ENCODE measurements at regions not wholly inside any gene's neighbourhood (a gene's known extent, or its start where the extent isn't known, plus 50 kb on each side); places are given as distances from the start of the nearest gene placed in this dataset.

DNA sequence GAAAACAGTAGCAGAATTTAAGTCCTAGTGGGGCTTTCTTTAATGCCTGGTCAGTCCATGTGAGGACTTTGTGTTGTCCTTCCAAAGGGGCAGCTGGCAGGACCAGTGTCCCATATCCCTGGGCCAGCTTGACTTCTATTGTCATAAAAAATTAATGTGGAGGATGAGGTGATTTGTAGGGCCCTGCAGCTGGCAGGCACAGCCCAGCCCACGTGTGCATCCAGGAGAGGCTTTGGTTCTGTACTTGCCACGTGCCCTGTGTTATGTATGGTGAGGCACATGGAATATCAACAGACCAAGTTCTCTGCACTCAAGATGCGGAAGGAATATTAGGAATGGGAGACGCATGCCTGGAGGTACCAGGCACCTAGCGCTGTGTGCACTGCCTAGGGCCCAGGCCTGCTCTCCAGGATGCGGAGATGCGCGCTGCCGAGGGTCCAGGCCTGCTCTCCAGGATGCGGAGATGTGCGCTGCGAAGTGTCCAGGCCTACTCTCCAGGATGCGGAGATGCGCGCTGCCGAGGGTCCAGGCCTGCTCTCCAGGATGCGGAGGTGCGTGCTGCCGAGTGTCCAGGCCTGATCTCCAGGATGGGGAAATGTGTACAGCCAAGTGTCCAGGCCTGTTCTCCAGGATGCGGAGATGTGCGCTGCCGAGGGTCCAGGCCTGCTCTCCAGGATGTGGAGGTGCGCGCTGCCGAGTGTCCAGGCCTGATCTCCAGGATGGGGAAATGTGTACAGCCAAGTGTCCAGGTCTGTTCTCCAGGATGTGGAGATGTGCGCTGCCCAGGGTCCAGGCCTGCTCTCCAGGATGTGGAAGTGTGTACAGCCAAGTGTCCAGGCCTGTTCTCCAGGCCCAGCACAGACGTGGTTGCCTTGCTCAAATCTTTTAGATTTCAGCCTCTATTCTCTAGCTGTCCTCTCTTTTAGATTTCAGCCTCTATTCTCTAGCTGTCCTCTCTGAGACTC is 183.3 kb upstream of the ROPN1 start:
- in situ Hi-C loops (cut with HindIII; ENCODE audit: extremely low pct_ligation_motif_present, low pct_unique_long_range_greater_than_20kb) (no loop called here), intact Hi-C loops (cut with micrococcal nuclease; ENCODE audit: unreplicated experiment) (no loop called here)
- H3K4me3 ChIP-seq (replicated peaks in 1 of 3; ENCODE audit: insufficient read depth in 1 of 3, low read depth in 2 of 3, low read length in 3 of 3), result no peak overlapping the region
- ChIA-PET POLR2A (no interaction called here), CTCF (ENCODE audit: low intra/inter-chr PET ratio, low total read pairs) (no interaction called here)
- no peak overlapping the region for H3K27ac ChIP-seq (ENCODE audit: extremely low read length, insufficient read depth, low read length)
- no peak overlapping the region for H3K9ac ChIP-seq (ENCODE audit: insufficient read depth, low read depth, low read length)
- no peak for DNase-seq (ENCODE audit: low spot score)
- H3K9me3 ChIP-seq (ENCODE audit: low read length), result no peaks in the 10 kb centered on the region
- H3K36me3 ChIP-seq (replicated peaks in 1 of 2; ENCODE audit: control insufficient read depth in 1 of 2, insufficient read depth in 2 of 2, low read length in 2 of 2), result no peaks in the 10 kb centered on the region
- H3K79me2 ChIP-seq (ENCODE audit: insufficient read depth, low read length), result no peaks in the 10 kb centered on the region
- no peaks in the 10 kb centered on the region for H3K4me1 ChIP-seq (ENCODE audit: insufficient read depth, low read length)
- BruUV-seq (replicated peaks), result no TSS peak
- peaks cover 0 to 2% of the 10 kb centered on the region in 2 experiments; a peak in 1 of 5 replicates for H3K27me3 ChIP-seq (ENCODE audit: control insufficient read depth in 1 of 2, insufficient read depth in 2 of 2, low read length in 2 of 2)
- no peak overlapping the region for H2AFZ ChIP-seq (ENCODE audit: low read length)
- 50% methylated on average over 12 of the region's 27 CpGs for WGBS (ENCODE audit: low lambda C conversion rate)
- TF ChIP-seq ZC3H13 (CRISPR knock-in tag; IDR thresholded peaks at IDR 0.05), result no peak
- TF ChIP-seq EP300 (IDR thresholded peaks at IDR 0.05; ENCODE audit: low read depth in 2 of 2, low read length in 2 of 2), result no peak
- TF ChIP-seq EP300 (CRISPR knock-in tag; IDR thresholded peaks at IDR 0.05; ENCODE audit: borderline replicate concordance), result no peak
- TF ChIP-seq, protein P1, sequence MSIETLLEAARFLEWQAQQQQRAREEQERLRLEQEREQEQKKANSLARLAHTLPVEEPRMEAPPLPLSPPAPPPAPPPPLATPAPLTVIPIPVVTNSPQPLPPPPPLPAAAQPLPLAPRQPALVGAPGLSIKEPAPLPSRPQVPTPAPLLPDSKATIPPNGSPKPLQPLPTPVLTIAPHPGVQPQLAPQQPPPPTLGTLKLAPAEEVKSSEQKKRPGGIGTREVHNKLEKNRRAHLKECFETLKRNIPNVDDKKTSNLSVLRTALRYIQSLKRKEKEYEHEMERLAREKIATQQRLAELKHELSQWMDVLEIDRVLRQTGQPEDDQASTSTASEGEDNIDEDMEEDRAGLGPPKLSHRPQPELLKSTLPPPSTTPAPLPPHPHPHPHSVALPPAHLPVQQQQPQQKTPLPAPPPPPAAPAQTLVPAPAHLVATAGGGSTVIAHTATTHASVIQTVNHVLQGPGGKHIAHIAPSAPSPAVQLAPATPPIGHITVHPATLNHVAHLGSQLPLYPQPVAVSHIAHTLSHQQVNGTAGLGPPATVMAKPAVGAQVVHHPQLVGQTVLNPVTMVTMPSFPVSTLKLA (IDR thresholded peaks at IDR 0.05), result peak; percentile 59
- no peak for FAIRE-seq
- H4K20me1 ChIP-seq (ENCODE audit: insufficient read depth, low read length), result no peaks in the 10 kb centered on the region
- no peak overlapping the region for H3K4me2 ChIP-seq (ENCODE audit: low read depth, low read length)
- ATAC-seq, result no peak

DNA sequence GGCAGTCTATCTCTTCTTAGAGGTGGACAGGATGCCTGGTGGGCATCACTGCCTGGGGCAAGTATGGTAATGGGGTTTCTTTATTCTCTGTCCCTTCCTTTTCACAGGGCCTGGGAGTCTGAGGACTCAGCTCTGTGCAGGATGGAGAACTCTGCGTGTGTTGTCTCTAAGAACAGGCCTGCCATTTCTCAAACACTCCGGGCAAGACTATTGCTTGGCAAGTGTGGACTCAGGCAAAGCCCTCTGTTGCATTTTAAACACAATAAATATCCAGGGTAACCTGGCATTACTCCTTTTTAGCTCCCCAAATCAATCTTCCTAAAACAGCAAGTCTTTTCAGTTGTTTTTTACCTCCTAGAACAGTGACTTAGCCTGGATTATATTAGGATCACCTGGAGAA is 185.1 kb upstream of the ROPN1 start:
- Histone ChIP-seq H3K4me3 (replicated peaks in 1 of 3; ENCODE audit: insufficient read depth in 1 of 3, low read depth in 2 of 3, low read length in 3 of 3) (no peak overlapping the region), H3K4me1 (ENCODE audit: insufficient read depth, low read length) (no peaks in the 10 kb centered on the region), H3K9ac (ENCODE audit: insufficient read depth, low read depth, low read length) (no peak overlapping the region), H2AFZ (ENCODE audit: low read length) (no peak overlapping the region), H4K20me1 (ENCODE audit: insufficient read depth, low read length) (no peaks in the 10 kb centered on the region), H3K9me3 (ENCODE audit: low read length) (no peaks in the 10 kb centered on the region), H3K4me2 (ENCODE audit: low read depth, low read length) (no peak overlapping the region), H3K36me3 (replicated peaks in 1 of 2; ENCODE audit: control insufficient read depth in 1 of 2, insufficient read depth in 2 of 2, low read length in 2 of 2) (no peaks in the 10 kb centered on the region), H3K79me2 (ENCODE audit: insufficient read depth, low read length) (no peaks in the 10 kb centered on the region), H3K27ac (ENCODE audit: extremely low read length, insufficient read depth, low read length) (no peak overlapping the region), H3K27me3 (ENCODE audit: control insufficient read depth in 1 of 2, insufficient read depth in 2 of 2, low read length in 2 of 2) (0 out of 5 replicates have a peak, but pooled peaks cover 2 to 4% of the 10 kb centered on the region in 2 experiments)
- no TSS peak for BruUV-seq (replicated peaks)
- DNase-seq (ENCODE audit: low spot score) (no peak), ATAC-seq (no peak), FAIRE-seq (no peak)
- ChIA-PET CTCF (ENCODE audit: low intra/inter-chr PET ratio, low total read pairs) (no interaction called here), POLR2A (no interaction called here)
- 10% methylated on average over 2 of the region's 2 CpGs for WGBS (ENCODE audit: low lambda C conversion rate)
- in situ Hi-C loops (cut with HindIII; ENCODE audit: extremely low pct_ligation_motif_present, low pct_unique_long_range_greater_than_20kb) (no loop called here), intact Hi-C loops (cut with micrococcal nuclease; ENCODE audit: unreplicated experiment) (no loop called here)
- TF ChIP-seq XBP1 (CRISPR knock-in tag; IDR thresholded peaks at IDR 0.05), result no peak
- TF ChIP-seq, protein P2, sequence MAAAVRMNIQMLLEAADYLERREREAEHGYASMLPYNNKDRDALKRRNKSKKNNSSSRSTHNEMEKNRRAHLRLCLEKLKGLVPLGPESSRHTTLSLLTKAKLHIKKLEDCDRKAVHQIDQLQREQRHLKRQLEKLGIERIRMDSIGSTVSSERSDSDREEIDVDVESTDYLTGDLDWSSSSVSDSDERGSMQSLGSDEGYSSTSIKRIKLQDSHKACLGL (CRISPR knock-in tag; IDR thresholded peaks at IDR 0.05), result no peak
- TF ChIP-seq, protein P3, sequence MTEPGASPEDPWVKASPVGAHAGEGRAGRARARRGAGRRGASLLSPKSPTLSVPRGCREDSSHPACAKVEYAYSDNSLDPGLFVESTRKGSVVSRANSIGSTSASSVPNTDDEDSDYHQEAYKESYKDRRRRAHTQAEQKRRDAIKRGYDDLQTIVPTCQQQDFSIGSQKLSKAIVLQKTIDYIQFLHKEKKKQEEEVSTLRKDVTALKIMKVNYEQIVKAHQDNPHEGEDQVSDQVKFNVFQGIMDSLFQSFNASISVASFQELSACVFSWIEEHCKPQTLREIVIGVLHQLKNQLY (CRISPR knock-in tag; IDR thresholded peaks at IDR 0.05), result no peak
- TF ChIP-seq, protein P4, sequence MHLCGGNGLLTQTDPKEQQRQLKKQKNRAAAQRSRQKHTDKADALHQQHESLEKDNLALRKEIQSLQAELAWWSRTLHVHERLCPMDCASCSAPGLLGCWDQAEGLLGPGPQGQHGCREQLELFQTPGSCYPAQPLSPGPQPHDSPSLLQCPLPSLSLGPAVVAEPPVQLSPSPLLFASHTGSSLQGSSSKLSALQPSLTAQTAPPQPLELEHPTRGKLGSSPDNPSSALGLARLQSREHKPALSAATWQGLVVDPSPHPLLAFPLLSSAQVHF (CRISPR knock-in tag; IDR thresholded peaks at IDR 0.05), result no peak
- TF ChIP-seq, protein P5, sequence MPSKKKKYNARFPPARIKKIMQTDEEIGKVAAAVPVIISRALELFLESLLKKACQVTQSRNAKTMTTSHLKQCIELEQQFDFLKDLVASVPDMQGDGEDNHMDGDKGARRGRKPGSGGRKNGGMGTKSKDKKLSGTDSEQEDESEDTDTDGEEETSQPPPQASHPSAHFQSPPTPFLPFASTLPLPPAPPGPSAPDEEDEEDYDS (CRISPR knock-in tag; IDR thresholded peaks at IDR 0.05), result no peak
- no peak for TF ChIP-seq MLLT10 (CRISPR knock-in tag; IDR thresholded peaks at IDR 0.05)

Data from HepG2 (cell line).